Immature natural killer cell (primary cell): ENCODE measurements at regions not wholly inside any gene's neighbourhood (a gene's known extent, or its start where the extent isn't known, plus 50 kb on each side); places are given as distances from the start of the nearest gene placed in this dataset.

Source experiments
- DNase-seq, 3 donors: peaks; one replicate each; pipeline ENCODE4 v3.0.0; 2022; ENCODE audit warnings: mixed read lengths in 1 of 3
- H3K27ac Mint-ChIP-seq, 6 donors: one replicate each; pipeline ENCODE4 v1.8.0; 2020; ENCODE audit warnings: mixed read lengths in 6 of 6, mild to moderate bottlenecking in 5 of 6, inconsistent platforms in 4 of 6, moderate library complexity in 3 of 6
- H3K27me3 Mint-ChIP-seq, 3 donors: one replicate each; pipeline ENCODE4 v1.8.0; 2020 to 2021; ENCODE audit warnings: low read depth in 3 of 3, mild to moderate bottlenecking in 3 of 3, mixed read lengths in 3 of 3, moderate library complexity in 3 of 3, inconsistent platforms in 1 of 3
- H3K36me3 Mint-ChIP-seq, 3 donors: one replicate each; pipeline ENCODE4 v1.8.0; 2020; ENCODE audit warnings: mixed read lengths in 3 of 3, inconsistent platforms in 2 of 3, mild to moderate bottlenecking in 2 of 3
- H3K4me1 Mint-ChIP-seq, 2 donors: one replicate each; pipeline ENCODE4 v1.8.0; 2020; ENCODE audit warnings: inconsistent platforms in 2 of 2, mild to moderate bottlenecking in 2 of 2, mixed read lengths in 2 of 2, moderate library complexity in 1 of 2
- H3K4me3 Mint-ChIP-seq, 5 donors: one replicate each; pipeline ENCODE4 v1.8.0; 2020; ENCODE audit warnings: mild to moderate bottlenecking in 5 of 5, mixed read lengths in 5 of 5, inconsistent platforms in 3 of 5, moderate library complexity in 3 of 5
- H3K9me3 Mint-ChIP-seq, 6 donors: one replicate each; pipeline ENCODE4 v1.8.0; 2020; ENCODE audit warnings: mild to moderate bottlenecking in 6 of 6, mixed read lengths in 6 of 6, inconsistent platforms in 4 of 6, moderate library complexity in 3 of 6

DNA sequence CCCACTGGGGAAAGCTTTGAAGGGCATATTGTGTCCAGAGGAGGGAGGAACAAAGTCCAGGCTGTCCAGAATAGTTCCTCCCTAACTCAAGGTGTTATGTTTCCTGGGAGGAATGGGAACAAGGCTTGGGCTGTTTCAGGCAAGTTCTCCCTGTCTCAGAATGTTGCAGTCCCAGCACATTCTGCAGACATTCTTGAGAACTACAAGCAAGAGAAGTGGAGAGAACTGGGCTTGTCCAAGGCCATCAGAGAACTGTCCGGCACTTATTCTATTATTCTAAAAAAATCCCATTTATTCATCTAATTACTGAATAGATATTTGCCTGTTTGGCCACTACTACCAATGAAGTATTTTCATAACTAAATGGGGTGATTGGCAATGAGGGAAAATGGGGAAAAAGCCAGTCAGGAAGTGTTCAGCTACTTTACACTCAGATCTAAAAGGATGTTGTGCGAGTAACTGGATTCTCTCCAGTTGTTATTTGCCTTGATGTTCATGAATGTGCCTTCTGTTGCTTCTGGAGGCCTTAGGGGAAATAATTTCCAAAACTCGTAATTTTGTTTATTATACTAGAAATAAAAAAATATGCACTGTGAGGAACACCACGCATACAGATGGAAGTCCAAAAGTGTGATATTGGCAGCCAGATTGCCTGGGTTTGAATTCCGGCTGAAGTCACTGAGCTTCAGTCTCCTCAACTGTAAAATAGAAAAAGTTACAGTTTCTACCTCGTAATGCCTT is 300.1 kb upstream of the RND3 start:
- Mint-ChIP-seq H3K27ac (no peak overlapping the region), H3K4me3 (no peak overlapping the region), H3K27me3 (peaks cover 0 to 1% (median 0%) of the 10 kb centered on the region in 3 donors), H3K4me1 (no peaks in the 10 kb centered on the region), H3K9me3 (peaks cover 5 to 11% (median 8%) of the 10 kb centered on the region in 6 donors), H3K36me3 (no peaks in the 10 kb centered on the region)
- DNase-seq, result no peak

DNA sequence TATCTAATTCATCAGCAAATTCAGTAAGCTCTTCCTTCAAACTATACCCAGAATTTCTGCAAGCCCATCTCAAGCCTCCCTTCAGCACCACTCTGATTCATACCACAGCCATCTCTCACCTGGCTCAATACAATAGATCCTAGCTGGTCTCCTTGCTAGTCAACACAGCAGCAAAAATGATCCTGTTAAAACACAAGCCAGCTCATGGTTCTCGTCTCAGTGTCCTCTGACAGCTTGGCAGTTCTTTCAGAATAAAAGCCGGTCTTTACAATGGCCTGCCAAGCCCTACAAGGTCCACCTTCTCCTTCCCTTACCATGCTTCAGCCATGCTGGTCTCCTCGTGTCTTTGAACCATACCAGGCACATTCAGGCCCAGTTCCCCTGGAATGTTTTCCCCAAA is 296.9 kb upstream of the RND3 start:
- no peaks in the 10 kb centered on the region for H3K36me3 Mint-ChIP-seq
- peaks cover 0 to 1% (median 0%) of the 10 kb centered on the region in 3 donors for H3K27me3 Mint-ChIP-seq
- H3K27ac Mint-ChIP-seq, result no peak overlapping the region
- no peaks in the 10 kb centered on the region for H3K4me1 Mint-ChIP-seq
- DNase-seq, result no peak
- no peak overlapping the region for H3K4me3 Mint-ChIP-seq
- peaks cover 0 to 6% (median under 1%) of the 10 kb centered on the region in 6 donors for H3K9me3 Mint-ChIP-seq

GRCh38 chr2:150783896-150784295 is 296.4 kb upstream of the RND3 start:
- Mint-ChIP-seq H3K27ac (no peak overlapping the region), H3K27me3 (peaks cover 0 to 1% (median 0%) of the 10 kb centered on the region in 3 donors), H3K36me3 (no peaks in the 10 kb centered on the region), H3K4me1 (no peaks in the 10 kb centered on the region), H3K4me3 (no peak overlapping the region), H3K9me3 (peaks cover 0 to 6% (median under 1%) of the 10 kb centered on the region in 6 donors)
- no peak for DNase-seq

GRCh38 chr2:150783015-150783414 is 295.5 kb upstream of the RND3 start:
- Mint-ChIP-seq H3K4me3 (no peak overlapping the region), H3K4me1 (no peaks in the 10 kb centered on the region), H3K9me3 (peaks cover 0 to 6% (median 2%) of the 10 kb centered on the region in 6 donors), H3K27ac (no peak overlapping the region), H3K36me3 (no peaks in the 10 kb centered on the region), H3K27me3 (peaks cover 0 to 1% (median 0%) of the 10 kb centered on the region in 3 donors)
- DNase-seq, result no peak

- DNase-seq, result no peak
- H3K9me3 Mint-ChIP-seq, result peaks cover 0 to 6% (median 2%) of the 10 kb centered on the region in 6 donors
- H3K4me3 Mint-ChIP-seq, result no peak overlapping the region
- no peaks in the 10 kb centered on the region for H3K36me3 Mint-ChIP-seq
- H3K27me3 Mint-ChIP-seq, result peaks cover 0 to 1% (median 0%) of the 10 kb centered on the region in 3 donors
- H3K4me1 Mint-ChIP-seq, result no peaks in the 10 kb centered on the region
- H3K27ac Mint-ChIP-seq, result no peak overlapping the region
Observed at GRCh38 chr2:150782613-150783012, 295.1 kb upstream of the RND3 start.

GRCh38 chr2:150781142-150781541 is 293.7 kb upstream of the RND3 start:
- Mint-ChIP-seq H3K27me3 (peaks cover 0 to 3% (median 1%) of the 10 kb centered on the region in 3 donors), H3K4me1 (no peaks in the 10 kb centered on the region), H3K27ac (no peak overlapping the region), H3K36me3 (no peaks in the 10 kb centered on the region), H3K4me3 (no peak overlapping the region), H3K9me3 (peaks cover 0 to 11% (median 2%) of the 10 kb centered on the region in 6 donors)
- no peak for DNase-seq

- no peaks in the 10 kb centered on the region for H3K4me1 Mint-ChIP-seq
- peaks cover 0 to 3% (median 0%) of the 10 kb centered on the region in 3 donors for H3K27me3 Mint-ChIP-seq
- no peak for DNase-seq
- H3K9me3 Mint-ChIP-seq, result peaks cover 0 to 11% (median under 1%) of the 10 kb centered on the region in 6 donors
- H3K36me3 Mint-ChIP-seq, result no peaks in the 10 kb centered on the region
- H3K4me3 Mint-ChIP-seq, result no peak overlapping the region
- H3K27ac Mint-ChIP-seq, result no peak overlapping the region
Observed at GRCh38 chr2:150778828-150779227, 291.4 kb upstream of the RND3 start.

- Mint-ChIP-seq H3K4me1 (no peaks in the 10 kb centered on the region), H3K36me3 (no peaks in the 10 kb centered on the region), H3K27ac (no peak overlapping the region), H3K9me3 (peaks cover 3 to 16% (median 4%) of the 10 kb centered on the region in 6 donors), H3K27me3 (peaks cover 0 to 1% (median 1%) of the 10 kb centered on the region in 3 donors), H3K4me3 (no peak overlapping the region)
- DNase-seq, result no peak
Observed at GRCh38 chr2:150769421-150769820, 282.0 kb upstream of the RND3 start.

DNA sequence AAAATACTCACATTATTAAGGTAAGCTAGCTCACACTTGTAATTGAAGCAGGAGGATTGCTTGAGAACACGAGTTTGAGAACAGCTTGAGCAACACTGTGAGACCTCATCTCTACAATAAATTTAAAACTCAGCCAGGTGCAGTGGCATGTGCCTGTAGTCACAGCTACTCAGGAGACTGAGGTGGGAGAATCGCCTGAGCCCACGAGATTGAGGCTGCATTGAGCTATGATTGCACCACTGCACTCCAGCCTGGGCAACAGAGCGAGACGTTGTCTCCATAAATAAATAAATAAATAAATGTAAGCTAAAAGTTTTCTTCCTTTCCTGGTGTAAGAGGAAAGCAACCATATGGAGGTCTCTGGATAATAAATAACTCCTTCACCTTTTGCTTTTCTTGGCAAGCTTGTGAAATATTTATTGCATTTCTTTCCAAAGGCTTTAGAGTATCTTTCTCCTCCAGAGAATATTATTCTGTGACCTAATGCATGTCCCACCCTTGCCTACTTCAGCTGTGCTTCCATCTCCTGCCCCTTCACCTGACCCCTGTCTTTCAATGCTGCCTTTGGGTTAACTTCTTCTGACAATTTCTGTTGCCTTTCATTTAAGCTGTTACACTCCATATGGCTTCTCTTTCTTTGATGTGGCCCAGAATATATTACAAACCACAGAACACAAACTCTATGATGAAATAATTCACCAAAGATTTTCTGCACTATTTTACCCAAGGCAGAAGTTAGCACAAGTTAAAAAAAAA is 280.7 kb upstream of the RND3 start:
- H3K27ac Mint-ChIP-seq, result no peak overlapping the region
- no peaks in the 10 kb centered on the region for H3K36me3 Mint-ChIP-seq
- H3K4me3 Mint-ChIP-seq, result no peak overlapping the region
- no peaks in the 10 kb centered on the region for H3K4me1 Mint-ChIP-seq
- peaks cover 0 to 1% (median 1%) of the 10 kb centered on the region in 3 donors for H3K27me3 Mint-ChIP-seq
- H3K9me3 Mint-ChIP-seq, result peaks cover 5 to 26% (median 9%) of the 10 kb centered on the region in 6 donors
- DNase-seq, result no peak

DNA sequence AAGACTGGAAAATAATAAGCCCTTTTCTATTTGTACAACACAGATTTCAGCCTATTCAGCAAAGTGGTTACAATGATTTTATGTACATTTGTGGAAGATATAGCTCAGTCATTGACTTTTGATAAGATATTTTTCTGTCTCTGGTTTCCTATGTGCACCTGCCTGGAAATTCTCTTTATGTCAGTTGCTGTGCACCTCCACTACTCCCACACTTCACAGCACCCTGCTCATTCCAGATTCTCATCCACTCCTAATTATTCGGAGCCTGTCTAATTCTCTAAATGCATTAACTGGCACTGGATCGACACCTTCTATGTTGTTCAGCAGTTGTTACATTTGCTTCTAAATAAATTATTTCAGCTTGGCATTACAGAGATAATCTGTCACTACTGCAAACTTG is 275.1 kb upstream of the RND3 start:
- H3K36me3 Mint-ChIP-seq, result no peaks in the 10 kb centered on the region
- H3K27me3 Mint-ChIP-seq, result no peaks in the 10 kb centered on the region
- DNase-seq, result no peak
- H3K4me3 Mint-ChIP-seq, result no peak overlapping the region
- no peak overlapping the region for H3K27ac Mint-ChIP-seq
- peaks cover 5 to 21% (median 9%) of the 10 kb centered on the region in 6 donors for H3K9me3 Mint-ChIP-seq
- no peaks in the 10 kb centered on the region for H3K4me1 Mint-ChIP-seq

- Mint-ChIP-seq H3K36me3 (no peaks in the 10 kb centered on the region), H3K27ac (no peak overlapping the region), H3K27me3 (no peaks in the 10 kb centered on the region), H3K9me3 (peaks cover 2 to 15% (median 7%) of the 10 kb centered on the region in 6 donors), H3K4me1 (no peaks in the 10 kb centered on the region), H3K4me3 (no peak overlapping the region)
- DNase-seq, result no peak
Observed at GRCh38 chr2:150759531-150759930, 272.1 kb upstream of the RND3 start.

DNA sequence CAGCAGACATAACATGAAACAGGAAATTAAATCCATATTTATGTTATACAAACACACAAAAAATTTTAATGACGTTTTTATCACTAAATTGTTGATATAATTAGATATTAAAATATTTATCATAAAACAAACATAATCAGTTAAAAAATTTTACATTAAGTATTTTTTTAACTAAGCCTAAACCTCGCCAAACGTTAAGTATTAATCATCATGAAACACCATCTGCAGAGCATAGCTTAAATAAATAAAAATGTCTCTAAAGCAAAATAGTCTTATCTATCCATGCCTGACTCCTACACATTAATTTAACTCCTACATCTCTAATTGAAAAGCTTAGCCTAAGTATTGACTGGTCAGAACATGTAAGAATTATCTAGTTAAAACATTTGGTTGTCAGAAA is 271.6 kb upstream of the RND3 start:
- Mint-ChIP-seq H3K4me3 (no peak overlapping the region), H3K27me3 (no peaks in the 10 kb centered on the region), H3K9me3 (peaks cover 1 to 12% (median 4%) of the 10 kb centered on the region in 6 donors), H3K27ac (no peak overlapping the region), H3K36me3 (no peaks in the 10 kb centered on the region), H3K4me1 (no peaks in the 10 kb centered on the region)
- no peak for DNase-seq

GRCh38 chr2:150752229-150752628 is 264.8 kb upstream of the RND3 start:
- H3K36me3 Mint-ChIP-seq, result no peaks in the 10 kb centered on the region
- no peak overlapping the region for H3K4me3 Mint-ChIP-seq
- peaks cover 2 to 20% (median 6%) of the 10 kb centered on the region in 6 donors for H3K9me3 Mint-ChIP-seq
- DNase-seq, result no peak
- H3K27me3 Mint-ChIP-seq, result no peaks in the 10 kb centered on the region
- no peaks in the 10 kb centered on the region for H3K4me1 Mint-ChIP-seq
- no peak overlapping the region for H3K27ac Mint-ChIP-seq

DNA sequence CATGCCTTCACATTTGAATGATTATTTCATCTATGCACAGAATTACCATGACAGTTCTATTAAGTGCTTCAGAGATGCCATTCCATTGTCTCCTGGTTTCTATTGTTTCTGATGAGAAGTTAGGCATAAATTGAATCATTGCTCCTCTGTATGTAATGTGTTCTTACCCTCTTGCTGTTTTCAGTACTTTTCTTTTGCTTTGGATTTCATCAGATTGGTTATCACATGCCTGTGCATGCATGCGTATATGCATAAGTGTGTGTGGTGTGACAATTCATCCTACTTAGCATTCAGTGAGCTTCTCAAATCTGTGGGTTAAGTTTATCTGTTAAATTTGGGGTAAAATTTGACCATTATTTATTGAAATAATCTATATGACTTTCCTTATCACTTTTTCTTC is 263.3 kb upstream of the RND3 start:
- DNase-seq, result no peak
- H3K27ac Mint-ChIP-seq, result no peak overlapping the region
- H3K4me1 Mint-ChIP-seq, result no peaks in the 10 kb centered on the region
- no peaks in the 10 kb centered on the region for H3K27me3 Mint-ChIP-seq
- H3K4me3 Mint-ChIP-seq, result no peak overlapping the region
- H3K9me3 Mint-ChIP-seq, result peaks cover 2 to 25% (median 13%) of the 10 kb centered on the region in 6 donors
- no peaks in the 10 kb centered on the region for H3K36me3 Mint-ChIP-seq
